ENCODE measurements at regions not wholly inside any gene's neighbourhood (a gene's known extent, or its start where the extent isn't known, plus 50 kb on each side); places are given as distances from the start of the nearest gene placed in this dataset.

DNA sequence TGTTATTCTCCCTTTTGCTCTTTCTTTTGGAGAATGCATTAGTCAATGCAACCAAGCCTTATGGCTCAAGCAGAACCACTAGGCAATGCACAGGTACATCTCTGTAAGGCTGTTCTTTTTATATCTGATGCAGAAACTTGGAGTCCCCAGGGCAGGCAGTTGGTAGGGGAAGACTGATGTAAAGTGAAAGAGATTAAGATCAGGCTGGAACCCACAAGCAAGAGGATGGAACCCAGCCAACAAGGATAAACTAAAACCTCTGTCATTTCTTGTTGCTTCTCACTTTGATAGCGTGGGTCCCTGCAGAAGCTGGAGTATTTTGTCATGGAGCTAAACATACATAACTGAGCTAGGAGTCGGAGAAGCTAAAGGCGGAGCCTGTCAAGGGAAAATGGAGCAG, 142.9 kb downstream of the GPAM start:
- DNase-seq (ENCODE audit: low read depth in 2 of 2), result no peak

DNA sequence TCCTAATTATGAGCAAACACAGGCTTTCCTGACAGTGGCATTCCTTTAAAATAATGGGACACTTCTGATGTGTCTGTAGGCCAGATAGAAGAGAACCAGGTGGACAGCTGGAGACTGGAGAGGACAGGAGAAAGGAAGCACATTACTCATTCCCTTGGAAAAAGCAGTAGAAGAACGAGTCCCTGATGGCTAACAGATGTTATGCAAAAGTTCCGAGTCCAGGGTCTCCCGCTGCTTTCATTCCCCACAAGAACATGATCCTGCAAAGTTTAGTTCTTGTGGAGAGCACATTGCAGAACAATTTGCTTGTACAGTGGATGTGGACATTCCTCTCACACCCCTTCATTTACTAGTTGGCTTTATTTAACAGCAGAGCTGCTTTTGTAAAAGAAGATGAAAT, 137.6 kb downstream of the GPAM start:
- no peak for DNase-seq (ENCODE audit: low read depth in 2 of 2)

DNA sequence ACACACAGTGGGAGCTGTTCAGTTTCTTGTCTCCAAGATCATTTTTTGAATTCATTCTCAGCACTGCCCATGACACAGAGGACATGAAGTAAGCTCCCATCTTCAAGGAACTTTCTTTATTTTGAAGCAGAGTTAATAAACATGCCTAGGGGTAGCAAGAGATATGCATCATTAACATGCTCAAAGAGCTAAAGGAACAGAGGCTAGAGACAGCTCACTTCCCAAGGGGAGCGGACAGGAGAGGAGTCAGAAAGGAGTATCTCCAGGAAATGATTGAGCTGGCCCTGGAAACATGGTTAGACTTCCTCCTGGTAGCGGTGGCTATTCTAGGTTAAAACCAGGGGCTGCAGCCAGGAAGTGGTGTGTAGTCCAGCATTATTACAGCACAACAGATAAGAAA, 135.9 kb downstream of the GPAM start:
- DNase-seq (ENCODE audit: low read depth in 2 of 2), result no peak

DNA sequence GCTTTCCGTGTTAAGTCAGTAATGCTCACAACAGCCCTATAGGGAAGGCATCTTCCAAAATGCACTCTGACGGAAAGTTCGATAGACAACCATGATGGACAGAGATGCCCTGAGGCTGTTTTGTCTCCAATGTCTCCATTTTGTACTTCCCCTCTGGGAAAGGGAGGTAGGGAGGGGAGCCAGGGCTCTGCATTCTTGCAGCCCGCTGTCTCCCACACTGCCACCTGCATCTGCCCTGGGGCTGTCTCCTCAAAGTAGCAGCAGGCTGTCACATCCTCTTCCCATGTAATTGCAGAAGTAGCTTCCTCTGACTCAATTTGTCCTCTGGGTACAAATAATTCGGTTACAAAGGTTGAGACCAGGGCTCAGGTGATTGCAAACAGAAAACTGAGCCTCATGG, 131.4 kb downstream of the GPAM start:
- no peak for DNase-seq (ENCODE audit: low read depth in 2 of 2)

DNA sequence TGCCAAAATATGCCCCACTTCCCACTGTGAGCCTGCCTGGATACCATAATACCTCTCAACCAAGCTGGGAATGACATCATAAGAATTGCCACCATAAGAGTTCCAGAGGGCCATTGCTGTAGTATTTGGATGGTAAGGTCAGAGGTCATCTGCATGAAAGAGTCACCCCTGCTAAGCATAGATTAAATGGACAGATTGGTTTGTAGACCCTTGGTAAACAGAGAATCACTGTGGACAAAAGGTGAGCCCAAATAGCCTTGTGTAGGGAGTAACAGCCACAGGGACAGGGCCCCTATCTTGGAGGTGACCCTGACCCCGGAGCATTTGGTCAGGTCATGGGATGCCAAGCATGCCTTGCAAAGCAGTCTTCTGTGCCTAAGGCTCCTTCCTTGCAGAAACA, 129.7 kb downstream of the GPAM start:
- no peak for DNase-seq (ENCODE audit: low read depth in 2 of 2)

- DNase-seq (ENCODE audit: low read depth in 2 of 2), result no peak
These were observed 129.0 kb downstream of the GPAM start for GRCh38 chr10:112054516-112054915.

DNA sequence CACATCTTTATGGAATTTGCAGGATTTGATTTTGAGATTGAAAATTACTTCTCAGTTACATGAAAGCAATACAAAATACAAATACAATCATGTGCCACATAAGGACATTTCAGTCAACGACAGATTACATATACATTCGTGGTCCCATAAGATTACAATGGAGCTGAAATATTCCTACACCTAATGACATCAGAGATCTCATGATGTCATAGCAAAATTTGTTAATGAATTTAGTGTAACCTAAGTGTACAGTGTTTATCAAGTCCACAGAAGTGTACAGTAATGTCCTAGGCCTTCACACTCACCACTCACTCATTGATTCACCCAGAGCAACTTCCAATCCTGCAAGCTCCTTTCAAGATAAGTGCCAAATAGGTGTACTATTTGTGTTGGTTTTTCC, 126.5 kb downstream of the GPAM start:
- DNase-seq (ENCODE audit: low read depth in 2 of 2), result no peak

GRCh38 chr10:112059220-112059619, 124.3 kb downstream of the GPAM start:
- no peak for DNase-seq (ENCODE audit: low read depth in 2 of 2)

DNA sequence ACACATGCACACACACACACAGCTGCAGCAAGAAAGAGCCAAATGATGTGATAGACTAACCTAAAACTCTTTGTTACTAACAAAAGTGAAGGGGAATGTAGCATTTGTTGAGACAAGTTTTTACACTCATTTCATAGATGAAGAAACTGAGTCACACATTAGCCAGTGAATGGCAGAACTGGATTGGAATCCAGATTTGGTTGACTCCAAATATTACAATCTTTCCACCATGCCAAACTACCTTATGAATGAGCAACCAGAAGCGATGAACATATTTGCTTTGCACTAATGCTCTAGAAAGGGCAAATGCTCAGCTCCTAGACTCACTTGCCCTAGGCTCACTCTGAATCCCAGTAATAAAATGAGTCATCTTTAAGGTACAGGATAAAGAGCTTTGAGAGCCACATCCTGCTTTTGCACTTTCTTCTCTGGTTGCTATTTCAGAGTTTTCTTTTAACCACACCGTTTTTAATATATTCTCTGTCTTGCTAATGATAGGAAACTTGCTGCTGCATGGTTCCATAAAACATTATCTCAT, 111.9 kb downstream of the GPAM start:
- DNase-seq (ENCODE audit: low read depth in 2 of 2), result no peak

- no peak for DNase-seq (ENCODE audit: low read depth in 2 of 2)
These were observed 105.6 kb downstream of the GPAM start for GRCh38 chr10:112078003-112078402.

GRCh38 chr10:112080231-112080630, 103.3 kb downstream of the GPAM start:
- no peak for DNase-seq (ENCODE audit: low read depth in 2 of 2)

- DNase-seq (ENCODE audit: low read depth in 2 of 2), result no peak
These were observed 101.4 kb downstream of the GPAM start for GRCh38 chr10:112082120-112082519.

GRCh38 chr10:112083472-112083871, 100.1 kb downstream of the GPAM start:
- DNase-seq (ENCODE audit: low read depth in 2 of 2), result no peak

DNA sequence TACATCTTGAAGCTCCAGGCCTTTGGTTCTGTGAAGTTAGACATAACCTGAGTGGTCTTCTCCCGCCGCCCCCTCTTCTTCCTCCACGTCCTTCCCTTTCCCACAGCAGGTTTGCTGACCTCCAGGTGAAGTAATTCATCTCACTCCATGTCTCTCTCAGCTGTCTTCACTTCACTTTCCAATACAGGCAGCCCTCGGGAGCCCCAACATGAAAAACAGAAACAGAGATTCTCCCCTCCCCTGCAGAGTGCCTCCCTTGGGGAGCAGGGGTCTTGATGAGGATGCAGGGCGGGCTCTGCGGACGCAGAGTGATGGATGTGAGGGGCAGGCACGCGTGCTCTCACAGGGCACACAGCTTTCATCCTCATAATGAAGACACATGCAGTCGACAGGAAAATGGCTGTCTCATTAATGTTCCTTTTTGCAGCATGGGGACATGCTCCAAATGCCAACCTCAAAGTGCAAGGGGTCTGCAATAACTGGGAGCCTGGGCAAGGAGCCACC, 95.6 kb downstream of the GPAM start:
- DNase-seq (ENCODE audit: low read depth in 2 of 2), result no peak

GRCh38 chr10:112091703-112092102, 91.9 kb downstream of the GPAM start:
- no peak for DNase-seq (ENCODE audit: low read depth in 2 of 2)

GRCh38 chr10:112092519-112092918, 91.0 kb downstream of the GPAM start:
- no peak for DNase-seq (ENCODE audit: low read depth in 2 of 2)

GRCh38 chr10:112094984-112095383, 88.6 kb downstream of the GPAM start:
- no peak for DNase-seq (ENCODE audit: low read depth in 2 of 2)

GRCh38 chr10:112095731-112096130, 87.8 kb downstream of the GPAM start:
- DNase-seq (ENCODE audit: low read depth in 2 of 2), result no peak

DNA sequence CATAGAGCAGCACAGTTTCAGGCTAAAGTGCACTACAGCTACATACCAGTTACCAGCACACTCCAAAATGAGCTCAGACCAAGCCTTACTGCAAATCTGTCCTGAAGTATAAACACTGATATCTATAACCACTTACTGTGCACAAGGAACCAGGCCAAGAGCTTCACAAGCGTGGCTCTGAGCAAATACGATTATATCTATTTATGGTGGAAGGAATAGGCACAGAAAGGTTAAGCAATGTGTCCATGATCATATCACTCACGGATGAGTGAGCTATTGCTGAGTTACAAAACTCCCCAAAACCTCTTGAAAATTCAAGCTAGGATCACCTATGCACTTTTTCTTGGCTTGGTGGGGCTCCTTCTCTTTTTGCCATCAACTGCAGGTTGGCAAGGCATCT, 84.9 kb downstream of the GPAM start:
- DNase-seq (ENCODE audit: low read depth in 2 of 2), result no peak
